ENCODE measurements at regions not wholly inside any gene's neighbourhood (a gene's known extent, or its start where the extent isn't known, plus 50 kb on each side); places are given as distances from the start of the nearest gene placed in this dataset.

DNA sequence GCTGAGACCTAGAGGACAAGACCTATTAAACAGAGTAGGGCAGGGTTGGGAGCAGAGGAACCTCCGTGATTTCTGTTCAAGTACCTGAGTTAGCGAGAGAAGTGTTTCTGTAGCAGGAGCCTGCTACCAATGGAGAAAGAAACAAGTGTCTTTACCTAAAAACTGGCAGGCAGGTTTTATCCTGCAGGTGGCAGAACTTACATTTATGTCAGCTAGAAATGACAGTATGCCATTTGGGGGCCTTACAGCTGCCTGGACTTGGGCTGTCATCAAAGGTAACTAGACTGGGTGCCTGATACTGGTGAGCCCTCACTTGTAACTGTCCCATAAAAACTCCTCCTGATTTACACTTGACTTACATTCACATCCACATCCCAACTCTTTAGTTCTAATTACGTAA lies 185.3 kb upstream of the MIR17HG start:
- no peak for DNase-seq (ENCODE audit: low read depth)
- TF ChIP-seq, protein P1, sequence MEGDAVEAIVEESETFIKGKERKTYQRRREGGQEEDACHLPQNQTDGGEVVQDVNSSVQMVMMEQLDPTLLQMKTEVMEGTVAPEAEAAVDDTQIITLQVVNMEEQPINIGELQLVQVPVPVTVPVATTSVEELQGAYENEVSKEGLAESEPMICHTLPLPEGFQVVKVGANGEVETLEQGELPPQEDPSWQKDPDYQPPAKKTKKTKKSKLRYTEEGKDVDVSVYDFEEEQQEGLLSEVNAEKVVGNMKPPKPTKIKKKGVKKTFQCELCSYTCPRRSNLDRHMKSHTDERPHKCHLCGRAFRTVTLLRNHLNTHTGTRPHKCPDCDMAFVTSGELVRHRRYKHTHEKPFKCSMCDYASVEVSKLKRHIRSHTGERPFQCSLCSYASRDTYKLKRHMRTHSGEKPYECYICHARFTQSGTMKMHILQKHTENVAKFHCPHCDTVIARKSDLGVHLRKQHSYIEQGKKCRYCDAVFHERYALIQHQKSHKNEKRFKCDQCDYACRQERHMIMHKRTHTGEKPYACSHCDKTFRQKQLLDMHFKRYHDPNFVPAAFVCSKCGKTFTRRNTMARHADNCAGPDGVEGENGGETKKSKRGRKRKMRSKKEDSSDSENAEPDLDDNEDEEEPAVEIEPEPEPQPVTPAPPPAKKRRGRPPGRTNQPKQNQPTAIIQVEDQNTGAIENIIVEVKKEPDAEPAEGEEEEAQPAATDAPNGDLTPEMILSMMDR (IDR thresholded peaks at IDR 0.05; ENCODE audit: insufficient read depth, low read length), result no peak
- no peak overlapping the region for H3K4me3 ChIP-seq (ENCODE audit: low read depth, low read length)

DNA sequence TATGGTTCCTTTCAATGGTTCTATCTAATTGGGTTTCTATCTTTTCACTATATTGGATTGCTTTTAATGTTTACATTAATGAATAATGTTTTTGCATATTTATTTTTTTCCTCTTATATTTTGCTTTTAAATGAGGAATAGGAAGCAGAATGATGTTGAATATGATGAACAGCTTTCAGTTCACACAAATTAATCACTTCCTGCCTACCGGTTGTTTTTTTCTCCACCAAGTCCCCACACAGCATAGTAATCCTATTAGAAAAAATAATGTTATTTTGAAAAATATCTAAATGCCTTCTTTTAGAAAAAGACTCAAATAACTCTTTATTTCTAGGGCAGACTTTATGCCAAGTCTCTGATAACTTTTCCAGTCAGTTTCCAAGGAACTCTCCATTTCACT lies 184.9 kb upstream of the MIR17HG start:
- TF ChIP-seq, protein P1 (IDR thresholded peaks at IDR 0.05; ENCODE audit: insufficient read depth, low read length), result no peak
- no peak overlapping the region for H3K4me3 ChIP-seq (ENCODE audit: low read depth, low read length)
- no peak for DNase-seq (ENCODE audit: low read depth)

DNA sequence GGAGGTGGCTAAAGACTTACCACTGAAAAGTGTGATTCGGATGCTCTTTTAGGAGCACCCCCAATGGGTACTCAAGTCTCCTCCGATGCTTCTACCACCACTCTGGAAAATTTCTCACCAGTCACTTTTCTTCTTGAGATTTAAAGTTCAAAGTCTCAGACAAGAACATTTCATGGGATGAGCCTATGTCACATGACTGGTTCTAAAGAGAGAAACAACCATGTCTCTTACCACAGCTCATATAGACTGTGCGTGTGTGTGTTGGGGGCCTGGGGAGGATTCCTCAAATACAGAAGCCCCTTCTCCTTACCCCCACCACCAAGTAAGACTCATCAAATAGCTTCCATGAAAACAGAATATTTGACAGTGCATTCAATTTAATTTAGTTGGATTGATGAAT lies 181.7 kb upstream of the MIR17HG start:
- H3K4me3 ChIP-seq (ENCODE audit: low read depth, low read length), result no peak overlapping the region
- TF ChIP-seq, protein P1 (IDR thresholded peaks at IDR 0.05; ENCODE audit: insufficient read depth, low read length), result no peak
- no peak for DNase-seq (ENCODE audit: low read depth)

DNA sequence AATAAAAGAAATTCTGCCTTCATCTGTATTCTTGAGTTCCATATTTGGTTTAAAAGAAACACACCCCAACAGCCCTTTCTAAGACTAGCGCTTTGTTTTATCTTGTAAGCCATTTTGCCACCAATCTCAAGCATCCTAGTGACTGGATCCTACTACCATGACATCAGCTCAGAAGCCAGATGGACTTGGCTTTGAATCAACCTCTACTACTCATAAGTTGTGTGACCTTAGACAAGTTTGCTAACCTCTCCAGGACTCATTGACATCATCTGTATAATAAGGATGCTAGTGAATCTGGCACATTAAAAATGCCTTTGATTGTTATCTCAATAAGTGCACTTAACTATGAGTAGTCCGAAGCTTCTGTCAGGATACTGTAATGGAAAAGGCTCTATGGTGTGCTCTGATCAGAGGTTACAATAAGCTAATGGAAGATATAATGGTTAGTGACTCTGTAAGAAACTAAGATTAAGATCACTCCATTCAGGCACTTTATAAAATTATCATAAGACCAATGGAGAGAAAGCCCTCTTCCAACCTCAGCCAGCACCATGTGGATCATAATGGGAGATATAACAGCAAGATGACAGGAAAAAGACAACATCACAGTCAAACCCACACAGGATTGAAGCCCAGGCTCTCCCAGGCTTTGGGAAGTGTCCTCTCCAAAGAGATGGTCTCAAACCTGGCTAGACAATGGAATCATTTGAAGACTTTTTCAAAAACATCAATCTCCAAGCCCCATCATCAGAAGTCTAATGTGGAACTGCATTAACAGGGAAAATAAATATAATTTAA lies 180.6 kb upstream of the MIR17HG start:
- H3K4me3 ChIP-seq (ENCODE audit: low read depth, low read length), result no peak overlapping the region
- TF ChIP-seq, protein P1 (IDR thresholded peaks at IDR 0.05; ENCODE audit: insufficient read depth, low read length), result no peak
- DNase-seq (ENCODE audit: low read depth), result no peak

DNA sequence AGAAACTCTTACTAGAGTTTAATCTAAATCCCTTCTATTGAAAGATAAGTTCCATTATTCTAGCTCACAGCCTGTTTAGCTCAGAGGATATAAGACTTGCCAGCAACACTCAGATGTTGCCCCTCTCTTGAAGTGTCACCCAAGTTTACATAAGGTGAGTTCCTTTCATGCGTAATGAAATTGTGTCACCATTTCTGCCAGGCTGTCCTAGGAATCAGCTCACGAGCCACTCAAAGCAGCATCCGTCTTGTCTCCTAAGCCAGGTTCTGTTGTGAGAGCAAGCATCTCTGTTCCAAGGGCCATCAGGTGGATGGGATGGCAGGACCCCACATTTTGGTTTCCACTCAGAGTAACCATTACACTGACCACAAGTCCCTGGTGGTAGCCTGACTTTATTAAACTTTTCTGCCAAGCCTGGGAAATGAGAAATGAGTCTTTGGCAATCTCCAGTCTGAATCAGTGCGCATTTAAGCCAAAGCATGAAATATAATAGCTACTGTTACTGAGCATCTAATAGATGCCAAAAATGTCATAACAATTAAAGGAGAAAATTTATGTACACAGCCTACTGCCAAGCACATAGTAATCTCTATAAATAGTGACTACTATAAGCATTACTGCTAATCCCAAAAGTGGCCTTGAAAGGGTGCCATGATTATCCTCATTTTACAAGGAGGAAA lies 179.6 kb upstream of the MIR17HG start:
- DNase-seq (ENCODE audit: low read depth), result no peak

DNA sequence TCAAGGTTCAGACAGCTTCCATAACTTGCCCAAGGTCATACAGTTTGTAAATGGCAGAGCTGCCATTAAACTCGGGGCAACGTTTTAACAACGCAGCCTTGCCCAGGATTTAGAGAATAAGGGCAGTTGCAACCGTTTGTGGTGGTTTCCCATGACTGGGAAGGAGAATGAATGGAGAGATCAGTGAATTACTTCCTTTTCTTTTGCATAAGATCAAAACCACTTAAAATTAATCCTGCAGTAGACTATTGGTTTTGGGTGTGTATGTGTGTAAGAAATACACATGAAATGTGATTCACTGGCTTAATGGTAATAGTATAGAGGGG lies 179.1 kb upstream of the MIR17HG start:
- H3K4me3 ChIP-seq (ENCODE audit: low read depth, low read length), result no peak overlapping the region
- no peak for DNase-seq (ENCODE audit: low read depth)
- TF ChIP-seq, protein P1 (IDR thresholded peaks at IDR 0.05; ENCODE audit: insufficient read depth, low read length), result no peak

More for the DNA sequence above, 179.6 kb upstream of the MIR17HG start:
- no peak overlapping the region for H3K4me3 ChIP-seq (ENCODE audit: low read depth, low read length)
- TF ChIP-seq, protein P1 (IDR thresholded peaks at IDR 0.05; ENCODE audit: insufficient read depth, low read length), result no peak
